Activated naive CD4-positive, alpha-beta T cell treated with anti-CD3 and anti-CD28 coated beads, Interleukin-2, amount 10 ng/mL, durations not matched to agents 7 days and 5 days (primary cell): ENCODE measurements at regions not wholly inside any gene's neighbourhood (a gene's known extent, or its start where the extent isn't known, plus 50 kb on each side); places are given as distances from the start of the nearest gene placed in this dataset.
A peak's percentile ranks its signal among the peaks of the same experiment; 100 is the strongest.

Experiments
- CTCF ChIA-PET: fragments of 350-600 bp; sonication (Branson Sonifier 250); formaldehyde crosslinking; loops from one replicate; lab custom pipeline; 2021; ENCODE audit warnings: antibody characterized with exemption; lab: Charles Lee
- DNase-seq: peaks from one replicate; pipeline ENCODE4 v3.0.0-alpha.2; 2020
- H3K27ac Mint-ChIP-seq: one replicate; pipeline ENCODE4 v1.8.0; 2021; ENCODE audit warnings: mild to moderate bottlenecking, moderate library complexity, mixed read lengths
- H3K27me3 Mint-ChIP-seq: one replicate; pipeline ENCODE4 v1.8.0; 2021; ENCODE audit warnings: mild to moderate bottlenecking, mixed read lengths
- H3K36me3 Mint-ChIP-seq: one replicate; pipeline ENCODE4 v1.8.0; 2021; ENCODE audit warnings: mixed read lengths
- H3K4me1 Mint-ChIP-seq: one replicate; pipeline ENCODE4 v1.8.0; 2021; ENCODE audit warnings: mixed read lengths
- H3K4me3 Mint-ChIP-seq: one replicate; pipeline ENCODE4 v1.8.0; 2021; ENCODE audit warnings: mild to moderate bottlenecking, moderate library complexity, mixed read lengths
- H3K9me3 Mint-ChIP-seq: one replicate; pipeline ENCODE4 v1.8.0; 2021; ENCODE audit warnings: mixed read lengths

GRCh38 chr17:77001487-77001886 is 133.3 kb downstream of the MGAT5B start:
- CTCF ChIA-PET: no interaction called here
- peaks cover 32% of the 10 kb centered on the region for H3K4me1 Mint-ChIP-seq

GRCh38 chr17:77002103-77003045 is 134.2 kb downstream of the MGAT5B start:
- Mint-ChIP-seq H3K27me3 (peaks cover 15% of the 10 kb centered on the region), H3K9me3 (no peaks in the 10 kb centered on the region), H3K27ac (no peak overlapping the region), H3K4me1 (peaks cover 24% of the 10 kb centered on the region), H3K36me3 (no peaks in the 10 kb centered on the region), H3K4me3 (no peak overlapping the region)
- CTCF ChIA-PET: interaction anchor here (0.6 kb wide), 2 partner anchors 9 to 17 kb away, joined by 4 to 5 read pairs; no protein-coding TSS in a partner anchor
- no peak for DNase-seq

More at GRCh38 chr17:77001487-77001886, 133.3 kb downstream of the MGAT5B start:
- no peak overlapping the region for H3K27ac Mint-ChIP-seq
- H3K9me3 Mint-ChIP-seq: no peaks in the 10 kb centered on the region
- peaks cover 6% of the 10 kb centered on the region for H3K27me3 Mint-ChIP-seq
- DNase-seq: no peak
- H3K36me3 Mint-ChIP-seq: no peaks in the 10 kb centered on the region
- H3K4me3 Mint-ChIP-seq: no peak overlapping the region

- no peak for DNase-seq
- Mint-ChIP-seq H3K36me3 (no peaks in the 10 kb centered on the region), H3K4me1 (peaks cover 11% of the 10 kb centered on the region), H3K4me3 (no peak overlapping the region), H3K9me3 (no peaks in the 10 kb centered on the region), H3K27me3 (peaks cover 26% of the 10 kb centered on the region), H3K27ac (no peak overlapping the region)
- CTCF ChIA-PET: no interaction called here
Measured at GRCh38 chr17:77003699-77004098, 135.5 kb downstream of the MGAT5B start.

- no peak for DNase-seq
- no peak overlapping the region for H3K27ac Mint-ChIP-seq
- CTCF ChIA-PET: interaction anchor here (1.2 to 3.4 kb wide), 4 partner anchors 11 to 59 kb away, joined by 3 to 12 read pairs (median 4); no protein-coding TSS in a partner anchor
- peaks cover 4% of the 10 kb centered on the region for H3K9me3 Mint-ChIP-seq
- peaks cover 4% of the 10 kb centered on the region for H3K36me3 Mint-ChIP-seq
- no peak overlapping the region for H3K4me3 Mint-ChIP-seq
- peaks cover 46% of the 10 kb centered on the region for H3K27me3 Mint-ChIP-seq
- no peaks in the 10 kb centered on the region for H3K4me1 Mint-ChIP-seq
Measured at GRCh38 chr17:77006971-77007649, 133.7 kb upstream of the SEC14L1 start.

- Mint-ChIP-seq H3K4me1 (no peaks in the 10 kb centered on the region), H3K4me3 (no peak overlapping the region), H3K36me3 (peaks cover 4% of the 10 kb centered on the region), H3K9me3 (peaks cover 4% of the 10 kb centered on the region), H3K27me3 (peaks cover 55% of the 10 kb centered on the region), H3K27ac (no peak overlapping the region)
- CTCF ChIA-PET: interaction anchor here (2.7 kb wide), 1 partner anchor 41 kb away, joined by 7 read pairs; no protein-coding TSS in a partner anchor
- no peak for DNase-seq
Measured at GRCh38 chr17:77009877-77010276, 130.9 kb upstream of the SEC14L1 start.

- H3K27ac Mint-ChIP-seq: no peak overlapping the region
- peaks cover 4% of the 10 kb centered on the region for H3K9me3 Mint-ChIP-seq
- H3K4me3 Mint-ChIP-seq: no peak overlapping the region
- H3K4me1 Mint-ChIP-seq: no peaks in the 10 kb centered on the region
- peaks cover 59% of the 10 kb centered on the region for H3K27me3 Mint-ChIP-seq
- DNase-seq: no peak
- CTCF ChIA-PET: interaction anchor here (2.7 kb wide), 1 partner anchor 41 kb away, joined by 7 read pairs; no protein-coding TSS in a partner anchor
- H3K36me3 Mint-ChIP-seq: peaks cover 4% of the 10 kb centered on the region
Measured at GRCh38 chr17:77010667-77011066, 130.1 kb upstream of the SEC14L1 start.

GRCh38 chr17:77011173-77012011 is 129.4 kb upstream of the SEC14L1 start:
- H3K36me3 Mint-ChIP-seq: peaks cover 4% of the 10 kb centered on the region
- no peaks in the 10 kb centered on the region for H3K4me1 Mint-ChIP-seq
- CTCF ChIA-PET: interaction anchor here (0.6 to 2.9 kb wide), 8 partner anchors 9 to 271 kb away, joined by 3 to 31 read pairs (median 4); partner anchors contain the start of gene MGAT5B
- DNase-seq: peak; percentile 72
- no peak overlapping the region for H3K27ac Mint-ChIP-seq
- H3K4me3 Mint-ChIP-seq: no peak overlapping the region
- peaks cover 53% of the 10 kb centered on the region for H3K27me3 Mint-ChIP-seq
- peaks cover 4% of the 10 kb centered on the region for H3K9me3 Mint-ChIP-seq

GRCh38 chr17:77018504-77018903 is 122.3 kb upstream of the SEC14L1 start:
- CTCF ChIA-PET: interaction anchor here (1.2 kb wide), 1 partner anchor 11 kb away, joined by 4 read pairs; no protein-coding TSS in a partner anchor
- Mint-ChIP-seq H3K36me3 (no peaks in the 10 kb centered on the region), H3K4me3 (no peak overlapping the region), H3K27me3 (peaks cover 12% of the 10 kb centered on the region), H3K9me3 (no peaks in the 10 kb centered on the region), H3K4me1 (no peaks in the 10 kb centered on the region), H3K27ac (no peak overlapping the region)
- no peak for DNase-seq

- H3K9me3 Mint-ChIP-seq: no peaks in the 10 kb centered on the region
- no peak for DNase-seq
- no peaks in the 10 kb centered on the region for H3K36me3 Mint-ChIP-seq
- peaks cover 13% of the 10 kb centered on the region for H3K27me3 Mint-ChIP-seq
- no peaks in the 10 kb centered on the region for H3K4me1 Mint-ChIP-seq
- H3K27ac Mint-ChIP-seq: no peak overlapping the region
- no peak overlapping the region for H3K4me3 Mint-ChIP-seq
- CTCF ChIA-PET: interaction anchor here (0.6 kb wide), 1 partner anchor 17 kb away, joined by 5 read pairs; no protein-coding TSS in a partner anchor
Measured at GRCh38 chr17:77019893-77020379, 120.8 kb upstream of the SEC14L1 start.

GRCh38 chr17:77020973-77021372 is 119.8 kb upstream of the SEC14L1 start:
- no peak for DNase-seq
- Mint-ChIP-seq H3K27me3 (peaks cover 10% of the 10 kb centered on the region), H3K27ac (no peak overlapping the region), H3K4me1 (no peaks in the 10 kb centered on the region), H3K36me3 (no peaks in the 10 kb centered on the region), H3K4me3 (no peak overlapping the region), H3K9me3 (no peaks in the 10 kb centered on the region)
- CTCF ChIA-PET: interaction anchor here (2.4 kb wide), 1 partner anchor 35 kb away, joined by 5 read pairs; no protein-coding TSS in a partner anchor

GRCh38 chr17:77022766-77023165 is 118.0 kb upstream of the SEC14L1 start:
- Mint-ChIP-seq H3K9me3 (peaks cover 6% of the 10 kb centered on the region), H3K27me3 (peaks cover 17% of the 10 kb centered on the region), H3K4me3 (no peak overlapping the region), H3K36me3 (no peaks in the 10 kb centered on the region), H3K4me1 (no peaks in the 10 kb centered on the region), H3K27ac (no peak overlapping the region)
- no peak for DNase-seq
- CTCF ChIA-PET: interaction anchor here (1.4 to 2.4 kb wide), 2 partner anchors 34 to 44 kb away, joined by 3 to 5 read pairs; no protein-coding TSS in a partner anchor

- Mint-ChIP-seq H3K27me3 (peaks cover 21% of the 10 kb centered on the region), H3K27ac (no peak overlapping the region), H3K9me3 (peaks cover 6% of the 10 kb centered on the region), H3K4me1 (no peaks in the 10 kb centered on the region), H3K36me3 (no peaks in the 10 kb centered on the region), H3K4me3 (no peak overlapping the region)
- CTCF ChIA-PET: no interaction called here
- no peak for DNase-seq
Measured at GRCh38 chr17:77025781-77026180, 115.0 kb upstream of the SEC14L1 start.

- Mint-ChIP-seq H3K4me1 (no peaks in the 10 kb centered on the region), H3K27ac (no peak overlapping the region), H3K36me3 (no peaks in the 10 kb centered on the region), H3K4me3 (no peak overlapping the region), H3K27me3 (peaks cover 32% of the 10 kb centered on the region), H3K9me3 (peaks cover 14% of the 10 kb centered on the region)
- no peak for DNase-seq
- CTCF ChIA-PET: no interaction called here
Measured at GRCh38 chr17:77027271-77027889, 113.4 kb upstream of the SEC14L1 start.
